ENCODE measurements at regions not wholly inside any gene's neighbourhood (a gene's known extent, or its start where the extent isn't known, plus 50 kb on each side); places are given as distances from the start of the nearest gene placed in this dataset.
A peak's percentile ranks its signal among the peaks of the same experiment; 100 is the strongest.

GRCh38 chr15:45796433-45796832 is 161.6 kb downstream of the SQOR start:
- no peaks in the 10 kb centered on the region for H4K20me1 ChIP-seq (ENCODE audit: insufficient read depth, low read length)
- WGBS (ENCODE audit: low lambda C conversion rate) = 20% methylated on average over 3 of the region's 3 CpGs
- no peak for FAIRE-seq
- H3K9ac ChIP-seq (ENCODE audit: insufficient read depth, low read depth, low read length) = no peak overlapping the region
- ATAC-seq = no peak
- no peak overlapping the region for H3K27ac ChIP-seq (ENCODE audit: extremely low read length, insufficient read depth, low read length)
- ChIA-PET POLR2A (no interaction called here), CTCF (ENCODE audit: low intra/inter-chr PET ratio, low total read pairs) (no interaction called here)
- intact Hi-C loops (cut with micrococcal nuclease; ENCODE audit: unreplicated experiment) = loop anchor here (5.0 kb wide), 1 partner anchor 159 kb away; the partner anchor contains the start of gene SQOR
- H3K4me2 ChIP-seq (ENCODE audit: low read depth, low read length) = no peak overlapping the region
- no TSS peak for BruUV-seq (replicated peaks)
- no peak for DNase-seq (ENCODE audit: low spot score)
- H3K36me3 ChIP-seq (replicated peaks in 1 of 2; ENCODE audit: control insufficient read depth in 1 of 2, insufficient read depth in 2 of 2, low read length in 2 of 2) = no peaks in the 10 kb centered on the region
- H3K4me3 ChIP-seq (replicated peaks in 1 of 3; ENCODE audit: insufficient read depth in 1 of 3, low read depth in 2 of 3, low read length in 3 of 3) = no peak overlapping the region
- H2AFZ ChIP-seq (ENCODE audit: low read length) = no peak overlapping the region
- in situ Hi-C loops (cut with HindIII; ENCODE audit: extremely low pct_ligation_motif_present, low pct_unique_long_range_greater_than_20kb) = no loop called here
- H3K9me3 ChIP-seq (ENCODE audit: low read length) = no peaks in the 10 kb centered on the region
- TF ChIP-seq NBN (conservative IDR thresholded peaks at IDR 0.05) = no peak
- TF ChIP-seq CREM (IDR thresholded peaks at IDR 0.05) = no peak
- no peak for TF ChIP-seq CREM (CRISPR knock-in tag; IDR thresholded peaks at IDR 0.05)
- TF ChIP-seq ARNTL (CRISPR knock-in tag; IDR thresholded peaks at IDR 0.05) = 0 out of 2 replicates have a peak, but pooled peaks have one; percentile 33
- TF ChIP-seq SMARCC2 (IDR thresholded peaks at IDR 0.05) = no peak
- no peak for TF ChIP-seq RNF219 (CRISPR knock-in tag; IDR thresholded peaks at IDR 0.05)
- TF ChIP-seq ZNF414 (CRISPR knock-in tag; IDR thresholded peaks at IDR 0.05) = no peak
- TF ChIP-seq SMAD3 (CRISPR knock-in tag; IDR thresholded peaks at IDR 0.05) = no peak
- TF ChIP-seq SIX1 (CRISPR knock-in tag; IDR thresholded peaks at IDR 0.05; ENCODE audit: borderline replicate concordance) = no peak
- TF ChIP-seq ELF4 (CRISPR knock-in tag; IDR thresholded peaks at IDR 0.05; ENCODE audit: borderline replicate concordance) = no peak
- H3K27me3 ChIP-seq (ENCODE audit: control insufficient read depth in 1 of 2, insufficient read depth in 2 of 2, low read length in 2 of 2) = no peaks in the 10 kb centered on the region
- H3K79me2 ChIP-seq (ENCODE audit: insufficient read depth, low read length) = no peaks in the 10 kb centered on the region
- H3K4me1 ChIP-seq (ENCODE audit: insufficient read depth, low read length) = peaks cover 37% of the 10 kb centered on the region
